ENCODE measurements at regions not wholly inside any gene's neighbourhood (a gene's known extent, or its start where the extent isn't known, plus 50 kb on each side); places are given as distances from the start of the nearest gene placed in this dataset.

GRCh38 chr22:49147617-49148175, 680.0 kb downstream of the BRD1 start:
- Histone ChIP-seq H2AFZ (ENCODE audit: low read length) (no peak overlapping the region), H4K20me1 (ENCODE audit: insufficient read depth, low read depth, low read length) (no peaks in the 10 kb centered on the region), H3K9ac (ENCODE audit: low read length) (no peak overlapping the region), H3K27me3 (ENCODE audit: low read length) (0 out of 2 replicates have a peak, but pooled peaks cover 3% of the 10 kb centered on the region), H3K9me2 (replicated peaks; ENCODE audit: insufficient read depth, low read length) (no peaks in the 10 kb centered on the region), H3K4me3 (ENCODE audit: low read length) (no peak overlapping the region), H3K4me1 (ENCODE audit: low read length) (no peaks in the 10 kb centered on the region), H3K9me3 (ENCODE audit: low read length) (no peaks in the 10 kb centered on the region), H3K4me2 (ENCODE audit: low read depth, low read length, poor library complexity, severe bottlenecking) (no peak overlapping the region), H3K79me2 (ENCODE audit: low read length) (no peaks in the 10 kb centered on the region), H3K36me3 (ENCODE audit: insufficient read depth, low read length) (no peaks in the 10 kb centered on the region), H3K27ac (ENCODE audit: low read length) (no peak overlapping the region)
- no peak for DNase-seq

DNA sequence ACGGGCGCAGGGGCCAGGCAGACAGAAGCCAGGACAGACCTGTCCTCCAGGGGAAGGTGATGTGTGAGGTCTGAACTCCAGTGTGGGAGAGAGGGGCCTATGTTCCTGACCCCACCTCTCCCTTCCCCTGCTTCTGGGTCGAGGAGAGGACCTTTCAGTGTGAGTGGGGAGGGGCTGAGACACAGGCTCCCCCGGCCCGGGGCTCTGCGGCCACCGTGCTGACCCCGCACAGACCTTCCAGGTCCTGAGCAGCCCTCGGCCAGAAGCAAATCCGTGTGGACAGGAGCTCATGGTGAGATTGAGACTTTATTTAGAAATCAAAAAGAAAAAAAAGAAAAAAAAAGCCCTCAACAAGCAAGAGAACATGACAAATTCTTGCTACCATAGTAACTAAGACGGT, 680.5 kb downstream of the BRD1 start:
- no peak for DNase-seq
- Histone ChIP-seq H3K9me3 (ENCODE audit: low read length) (no peaks in the 10 kb centered on the region), H3K27ac (ENCODE audit: low read length) (no peak overlapping the region), H4K20me1 (ENCODE audit: insufficient read depth, low read depth, low read length) (no peaks in the 10 kb centered on the region), H2AFZ (ENCODE audit: low read length) (no peak overlapping the region), H3K9ac (ENCODE audit: low read length) (no peak overlapping the region), H3K27me3 (ENCODE audit: low read length) (0 out of 2 replicates have a peak, but pooled peaks cover 3% of the 10 kb centered on the region), H3K4me1 (ENCODE audit: low read length) (no peaks in the 10 kb centered on the region), H3K4me3 (ENCODE audit: low read length) (no peak overlapping the region), H3K4me2 (ENCODE audit: low read depth, low read length, poor library complexity, severe bottlenecking) (no peak overlapping the region), H3K9me2 (replicated peaks; ENCODE audit: insufficient read depth, low read length) (no peaks in the 10 kb centered on the region), H3K79me2 (ENCODE audit: low read length) (no peaks in the 10 kb centered on the region), H3K36me3 (ENCODE audit: insufficient read depth, low read length) (no peaks in the 10 kb centered on the region)

DNA sequence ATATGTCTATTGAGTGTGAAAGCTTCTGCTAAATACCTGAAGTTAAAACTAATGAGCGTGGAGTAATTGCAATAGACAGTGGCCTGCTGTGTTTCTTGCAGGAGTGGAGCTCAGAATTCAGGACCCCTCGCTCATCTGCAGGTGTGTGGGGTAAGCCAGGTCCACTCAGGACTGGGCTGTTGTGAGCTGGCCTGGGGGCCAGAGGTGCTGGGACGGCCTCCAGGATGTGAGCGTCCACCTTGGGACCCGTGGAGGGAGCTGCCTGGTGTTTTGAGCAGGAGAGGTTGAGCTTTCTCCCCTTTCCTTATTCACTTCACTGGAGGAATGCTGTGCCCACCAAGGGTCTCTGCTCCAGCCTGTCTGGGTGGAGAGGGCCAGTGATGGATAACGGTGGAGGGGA, 681.2 kb downstream of the BRD1 start:
- no peak overlapping the region for H3K9ac ChIP-seq (ENCODE audit: low read length)
- no peaks in the 10 kb centered on the region for H4K20me1 ChIP-seq (ENCODE audit: insufficient read depth, low read depth, low read length)
- no peaks in the 10 kb centered on the region for H3K79me2 ChIP-seq (ENCODE audit: low read length)
- H3K4me2 ChIP-seq (ENCODE audit: low read depth, low read length, poor library complexity, severe bottlenecking), result no peak overlapping the region
- no peaks in the 10 kb centered on the region for H3K9me3 ChIP-seq (ENCODE audit: low read length)
- H3K27me3 ChIP-seq (ENCODE audit: low read length), result 0 out of 2 replicates have a peak, but pooled peaks cover 3% of the 10 kb centered on the region
- H3K4me1 ChIP-seq (ENCODE audit: low read length), result no peaks in the 10 kb centered on the region
- no peak overlapping the region for H3K27ac ChIP-seq (ENCODE audit: low read length)
- H2AFZ ChIP-seq (ENCODE audit: low read length), result no peak overlapping the region
- H3K36me3 ChIP-seq (ENCODE audit: insufficient read depth, low read length), result no peaks in the 10 kb centered on the region
- no peak for DNase-seq
- no peaks in the 10 kb centered on the region for H3K9me2 ChIP-seq (replicated peaks; ENCODE audit: insufficient read depth, low read length)
- no peak overlapping the region for H3K4me3 ChIP-seq (ENCODE audit: low read length)

DNA sequence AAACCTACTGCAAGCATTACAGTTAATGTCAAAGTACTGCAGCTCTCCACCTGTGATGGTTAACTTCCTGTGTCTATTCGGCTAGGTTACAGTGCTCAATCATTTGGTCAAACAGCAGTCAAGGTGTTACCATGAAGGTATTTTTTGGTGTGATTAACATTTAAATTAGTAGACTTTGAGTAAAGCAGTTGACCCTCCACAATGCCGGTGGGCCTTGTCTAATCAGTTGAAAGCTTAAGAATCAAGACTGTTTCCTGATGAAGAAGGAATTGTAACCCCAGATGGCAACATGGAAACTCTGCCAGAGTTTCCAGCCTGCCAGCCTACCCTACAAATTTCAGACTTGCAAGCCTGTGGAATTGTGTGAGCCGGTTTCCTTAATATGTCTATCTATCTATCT, 683.9 kb downstream of the BRD1 start:
- Histone ChIP-seq H2AFZ (ENCODE audit: low read length) (no peak overlapping the region), H3K79me2 (ENCODE audit: low read length) (no peaks in the 10 kb centered on the region), H3K9me3 (ENCODE audit: low read length) (no peaks in the 10 kb centered on the region), H3K27ac (ENCODE audit: low read length) (no peak overlapping the region), H3K36me3 (ENCODE audit: insufficient read depth, low read length) (no peaks in the 10 kb centered on the region), H3K27me3 (ENCODE audit: low read length) (0 out of 2 replicates have a peak, but pooled peaks cover 3% of the 10 kb centered on the region), H4K20me1 (ENCODE audit: insufficient read depth, low read depth, low read length) (no peaks in the 10 kb centered on the region), H3K4me2 (ENCODE audit: low read depth, low read length, poor library complexity, severe bottlenecking) (no peak overlapping the region), H3K4me1 (ENCODE audit: low read length) (no peaks in the 10 kb centered on the region), H3K9ac (ENCODE audit: low read length) (no peak overlapping the region), H3K4me3 (ENCODE audit: low read length) (no peak overlapping the region), H3K9me2 (replicated peaks; ENCODE audit: insufficient read depth, low read length) (no peaks in the 10 kb centered on the region)
- DNase-seq, result no peak

DNA sequence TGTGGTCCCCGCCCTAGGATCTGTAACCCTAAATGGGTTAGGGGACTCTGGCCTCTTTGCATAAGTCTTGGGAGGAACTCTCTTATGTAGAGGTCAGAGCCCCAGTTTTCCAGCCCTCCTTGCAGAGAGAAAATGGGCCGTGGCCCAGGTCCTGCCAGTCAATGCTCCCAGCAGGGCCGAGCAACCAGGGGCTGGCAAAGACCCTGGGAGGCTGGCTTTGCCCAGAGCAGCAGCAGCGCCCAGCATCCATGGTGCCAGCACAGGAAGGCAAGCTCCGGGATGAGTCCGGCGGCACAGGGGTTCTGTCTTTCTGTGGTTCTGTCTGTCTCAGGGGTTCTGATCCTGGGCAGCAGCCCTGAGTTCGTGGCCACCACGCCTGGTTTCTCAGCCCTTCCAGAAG, 684.8 kb downstream of the BRD1 start:
- Histone ChIP-seq H3K79me2 (ENCODE audit: low read length) (no peaks in the 10 kb centered on the region), H2AFZ (ENCODE audit: low read length) (no peak overlapping the region), H3K27me3 (ENCODE audit: low read length) (0 out of 2 replicates have a peak, but pooled peaks cover 3% of the 10 kb centered on the region), H3K4me2 (ENCODE audit: low read depth, low read length, poor library complexity, severe bottlenecking) (no peak overlapping the region), H3K27ac (ENCODE audit: low read length) (no peak overlapping the region), H3K36me3 (ENCODE audit: insufficient read depth, low read length) (no peaks in the 10 kb centered on the region), H3K4me3 (ENCODE audit: low read length) (no peak overlapping the region), H3K9me3 (ENCODE audit: low read length) (no peaks in the 10 kb centered on the region), H3K4me1 (ENCODE audit: low read length) (no peaks in the 10 kb centered on the region), H3K9ac (ENCODE audit: low read length) (no peak overlapping the region), H3K9me2 (replicated peaks; ENCODE audit: insufficient read depth, low read length) (no peaks in the 10 kb centered on the region), H4K20me1 (ENCODE audit: insufficient read depth, low read depth, low read length) (no peaks in the 10 kb centered on the region)
- DNase-seq, result no peak

DNA sequence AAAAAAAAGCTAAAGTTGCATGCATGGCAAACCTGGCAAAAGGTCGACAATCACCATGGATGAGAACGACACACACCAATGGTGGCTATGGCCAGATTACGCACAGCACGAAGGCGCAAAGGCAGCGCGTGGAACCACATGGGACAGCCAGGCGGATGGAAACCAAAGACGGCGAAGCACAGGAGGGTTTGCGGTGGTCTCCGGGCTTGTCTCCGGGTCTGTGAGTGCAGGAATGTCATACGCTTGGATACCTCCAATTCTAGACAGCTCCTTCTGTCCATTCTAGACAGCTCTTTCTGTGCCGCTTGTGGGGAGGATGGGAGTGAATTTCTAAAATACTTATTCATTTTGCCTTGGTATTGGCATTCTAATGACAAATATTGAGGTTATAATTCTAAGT, 685.4 kb downstream of the BRD1 start:
- Histone ChIP-seq H3K4me3 (ENCODE audit: low read length) (no peak overlapping the region), H3K4me2 (ENCODE audit: low read depth, low read length, poor library complexity, severe bottlenecking) (no peak overlapping the region), H3K27ac (ENCODE audit: low read length) (no peak overlapping the region), H2AFZ (ENCODE audit: low read length) (no peak overlapping the region), H3K9me2 (replicated peaks; ENCODE audit: insufficient read depth, low read length) (no peaks in the 10 kb centered on the region), H4K20me1 (ENCODE audit: insufficient read depth, low read depth, low read length) (no peaks in the 10 kb centered on the region), H3K79me2 (ENCODE audit: low read length) (no peaks in the 10 kb centered on the region), H3K9me3 (ENCODE audit: low read length) (no peaks in the 10 kb centered on the region), H3K9ac (ENCODE audit: low read length) (no peak overlapping the region), H3K36me3 (ENCODE audit: insufficient read depth, low read length) (no peaks in the 10 kb centered on the region), H3K4me1 (ENCODE audit: low read length) (no peaks in the 10 kb centered on the region), H3K27me3 (ENCODE audit: low read length) (0 out of 2 replicates have a peak, but pooled peaks cover 3% of the 10 kb centered on the region)
- no peak for DNase-seq

GRCh38 chr22:49141761-49142160, 685.9 kb downstream of the BRD1 start:
- Histone ChIP-seq H3K9me3 (ENCODE audit: low read length) (no peaks in the 10 kb centered on the region), H3K4me1 (ENCODE audit: low read length) (no peaks in the 10 kb centered on the region), H3K27me3 (ENCODE audit: low read length) (0 out of 2 replicates have a peak, but pooled peaks cover 3% of the 10 kb centered on the region), H3K9me2 (replicated peaks; ENCODE audit: insufficient read depth, low read length) (no peaks in the 10 kb centered on the region), H3K79me2 (ENCODE audit: low read length) (no peaks in the 10 kb centered on the region), H3K27ac (ENCODE audit: low read length) (no peak overlapping the region), H3K36me3 (ENCODE audit: insufficient read depth, low read length) (no peaks in the 10 kb centered on the region), H3K4me3 (ENCODE audit: low read length) (no peak overlapping the region), H3K4me2 (ENCODE audit: low read depth, low read length, poor library complexity, severe bottlenecking) (no peak overlapping the region), H2AFZ (ENCODE audit: low read length) (no peak overlapping the region), H3K9ac (ENCODE audit: low read length) (no peak overlapping the region), H4K20me1 (ENCODE audit: insufficient read depth, low read depth, low read length) (no peaks in the 10 kb centered on the region)
- DNase-seq, result no peak

GRCh38 chr22:49140911-49141665, 686.6 kb downstream of the BRD1 start:
- H4K20me1 ChIP-seq (ENCODE audit: insufficient read depth, low read depth, low read length), result no peaks in the 10 kb centered on the region
- DNase-seq, result no peak
- H3K9ac ChIP-seq (ENCODE audit: low read length), result no peak overlapping the region
- H3K27me3 ChIP-seq (ENCODE audit: low read length), result 0 out of 2 replicates have a peak, but pooled peaks cover 3% of the 10 kb centered on the region
- no peak overlapping the region for H3K4me2 ChIP-seq (ENCODE audit: low read depth, low read length, poor library complexity, severe bottlenecking)
- H3K27ac ChIP-seq (ENCODE audit: low read length), result no peak overlapping the region
- H3K4me1 ChIP-seq (ENCODE audit: low read length), result no peaks in the 10 kb centered on the region
- no peak overlapping the region for H2AFZ ChIP-seq (ENCODE audit: low read length)
- no peaks in the 10 kb centered on the region for H3K9me3 ChIP-seq (ENCODE audit: low read length)
- no peak overlapping the region for H3K4me3 ChIP-seq (ENCODE audit: low read length)
- H3K9me2 ChIP-seq (replicated peaks; ENCODE audit: insufficient read depth, low read length), result no peaks in the 10 kb centered on the region
- no peaks in the 10 kb centered on the region for H3K36me3 ChIP-seq (ENCODE audit: insufficient read depth, low read length)
- no peaks in the 10 kb centered on the region for H3K79me2 ChIP-seq (ENCODE audit: low read length)

All from Karpas-422 (cell line).